ENCODE measurements at regions not wholly inside any gene's neighbourhood (a gene's known extent, or its start where the extent isn't known, plus 50 kb on each side); places are given as distances from the start of the nearest gene placed in this dataset.

GRCh38 chr2:181822097-181822496 lies 69.4 kb upstream of the ITPRID2 start:
- no peak for TF ChIP-seq CTCF (IDR thresholded peaks at IDR 0.05; ENCODE audit: control extremely low read depth, extremely low read depth)
- peaks cover 0 to 12% (median 0%) of the 10 kb centered on the region in 5 donors for H3K4me1 ChIP-seq (ENCODE audit: control insufficient read depth in 5 of 5, insufficient read depth in 5 of 5, low read length in 5 of 5)
- H3K9me3 ChIP-seq (ENCODE audit: control insufficient read depth in 4 of 4, insufficient read depth in 3 of 4, low read length in 3 of 4), result no peaks in the 10 kb centered on the region
- no peaks in the 10 kb centered on the region for H3K36me3 ChIP-seq (ENCODE audit: control insufficient read depth in 4 of 4, insufficient read depth in 4 of 4, low read length in 4 of 4)
- H3K4me3 ChIP-seq, result no peak overlapping the region
- DNase-seq, result no peak
- ATAC-seq (ENCODE audit: insufficient read depth, low FRiP score), result no peak
- no peaks in the 10 kb centered on the region for H3K27me3 ChIP-seq (ENCODE audit: control insufficient read depth in 3 of 3, insufficient read depth in 3 of 3, low read length in 2 of 3)
- no peak overlapping the region for H3K9ac ChIP-seq (ENCODE audit: insufficient read depth in 1 of 2, low read length in 2 of 2)
- H3K27ac ChIP-seq (ENCODE audit: low read depth in 1 of 2, low read length in 1 of 2), result no peak overlapping the region
- 77 to 81% methylated on average over 5 of the region's 5 CpGs for WGBS, 2 donors

DNA sequence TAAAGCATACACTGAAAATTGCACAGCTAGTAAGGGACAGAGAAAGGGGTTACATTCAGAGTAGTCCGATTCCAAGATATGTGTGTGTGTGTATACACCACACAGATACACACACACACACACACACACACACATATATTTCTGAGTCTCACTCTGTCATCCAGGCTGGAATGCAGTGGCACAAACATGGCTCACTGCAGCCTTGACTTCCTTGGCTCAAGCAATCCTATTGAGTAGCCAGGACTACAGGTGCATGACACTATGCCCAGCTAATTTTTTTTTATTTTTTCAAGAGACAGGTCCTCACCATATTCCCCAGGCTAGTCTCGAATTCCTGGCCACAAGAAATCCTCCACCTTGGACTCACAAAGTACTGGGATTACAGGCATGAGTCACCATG lies 68.1 kb upstream of the ITPRID2 start:
- WGBS, 2 donors, result 89 to 93% methylated on average over 2 of the region's 2 CpGs

DNA sequence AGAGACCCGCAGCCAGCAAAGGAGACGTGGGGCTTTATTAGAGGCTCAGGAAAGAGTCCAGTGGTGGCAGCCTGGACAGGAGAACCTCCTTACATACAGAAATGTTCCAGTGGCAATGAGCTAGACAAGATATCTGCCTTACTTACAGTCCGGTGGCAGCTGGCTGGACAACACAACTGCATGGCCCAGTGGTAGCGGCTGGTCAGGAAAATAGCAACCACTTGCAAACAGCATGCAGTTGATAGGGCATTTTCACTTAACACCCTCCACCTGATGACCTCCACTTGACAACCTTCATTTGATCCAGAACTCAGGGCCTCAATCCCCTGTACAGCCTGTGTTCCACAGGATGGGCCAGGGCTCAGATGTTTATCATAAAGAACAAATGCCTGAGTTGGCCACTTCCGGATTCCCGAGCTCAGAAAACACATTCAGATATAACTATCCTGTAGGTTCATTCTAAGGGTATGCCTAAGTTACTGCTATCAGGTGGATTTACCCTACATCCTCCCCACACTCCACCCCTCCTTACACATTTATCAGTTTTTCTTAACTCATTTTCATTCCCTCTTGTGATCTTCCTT lies 63.3 kb upstream of the ITPRID2 start:
- Histone ChIP-seq H3K4me1 (ENCODE audit: control insufficient read depth in 5 of 5, insufficient read depth in 5 of 5, low read length in 5 of 5) (no peaks in the 10 kb centered on the region), H3K4me3 (no peak overlapping the region), H3K27me3 (ENCODE audit: control insufficient read depth in 3 of 3, insufficient read depth in 3 of 3, low read length in 2 of 3) (no peaks in the 10 kb centered on the region), H3K36me3 (ENCODE audit: control insufficient read depth in 4 of 4, insufficient read depth in 4 of 4, low read length in 4 of 4) (no peaks in the 10 kb centered on the region), H3K9me3 (ENCODE audit: control insufficient read depth in 4 of 4, insufficient read depth in 3 of 4, low read length in 3 of 4) (no peaks in the 10 kb centered on the region), H3K27ac (ENCODE audit: low read depth in 1 of 2, low read length in 1 of 2) (no peak overlapping the region), H3K9ac (ENCODE audit: insufficient read depth in 1 of 2, low read length in 2 of 2) (no peak overlapping the region)
- ATAC-seq (ENCODE audit: insufficient read depth, low FRiP score) (no peak), DNase-seq (no peak)
- WGBS, 2 donors, result 91 to 94% methylated on average over 6 of the region's 6 CpGs
- no peak for TF ChIP-seq CTCF (IDR thresholded peaks at IDR 0.05; ENCODE audit: control extremely low read depth, extremely low read depth)

More for the DNA sequence above, 68.1 kb upstream of the ITPRID2 start:
- Histone ChIP-seq H3K9me3 (ENCODE audit: control insufficient read depth in 4 of 4, insufficient read depth in 3 of 4, low read length in 3 of 4) (no peaks in the 10 kb centered on the region), H3K9ac (ENCODE audit: insufficient read depth in 1 of 2, low read length in 2 of 2) (no peak overlapping the region), H3K4me1 (ENCODE audit: control insufficient read depth in 5 of 5, insufficient read depth in 5 of 5, low read length in 5 of 5) (peaks cover 0 to 4% (median 0%) of the 10 kb centered on the region in 5 donors), H3K4me3 (no peak overlapping the region), H3K27me3 (ENCODE audit: control insufficient read depth in 3 of 3, insufficient read depth in 3 of 3, low read length in 2 of 3) (no peaks in the 10 kb centered on the region), H3K27ac (ENCODE audit: low read depth in 1 of 2, low read length in 1 of 2) (no peak overlapping the region), H3K36me3 (ENCODE audit: control insufficient read depth in 4 of 4, insufficient read depth in 4 of 4, low read length in 4 of 4) (no peaks in the 10 kb centered on the region)
- TF ChIP-seq CTCF (IDR thresholded peaks at IDR 0.05; ENCODE audit: control extremely low read depth, extremely low read depth), result no peak
- DNase-seq (no peak), ATAC-seq (ENCODE audit: insufficient read depth, low FRiP score) (no peak)

DNA sequence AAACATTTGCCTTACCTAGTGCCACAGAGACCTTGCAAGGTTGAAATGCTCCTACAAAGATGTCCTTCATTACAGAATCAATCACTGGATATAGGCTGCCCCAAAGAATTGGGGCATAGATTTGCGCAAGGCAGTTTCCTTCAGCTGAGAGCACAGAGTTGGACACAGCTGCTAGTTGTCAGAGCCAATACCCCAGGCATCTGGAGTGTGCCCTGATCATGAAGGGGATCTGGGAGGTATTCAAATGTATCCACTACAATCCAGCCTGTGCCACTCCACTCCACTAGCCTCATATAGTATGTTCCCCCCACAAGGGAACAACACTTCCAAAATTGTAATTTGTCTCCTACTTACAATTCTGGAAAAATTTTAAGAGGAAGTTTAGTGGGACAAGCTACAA lies 62.3 kb upstream of the ITPRID2 start:
- no peaks in the 10 kb centered on the region for H3K27me3 ChIP-seq (ENCODE audit: control insufficient read depth in 3 of 3, insufficient read depth in 3 of 3, low read length in 2 of 3)
- H3K27ac ChIP-seq (ENCODE audit: low read depth in 1 of 2, low read length in 1 of 2), result no peak overlapping the region
- WGBS, 2 donors, result 97 to 100% methylated on average over 1 of the region's 1 CpG
- no peaks in the 10 kb centered on the region for H3K36me3 ChIP-seq (ENCODE audit: control insufficient read depth in 4 of 4, insufficient read depth in 4 of 4, low read length in 4 of 4)
- TF ChIP-seq CTCF (IDR thresholded peaks at IDR 0.05; ENCODE audit: control extremely low read depth, extremely low read depth), result no peak
- H3K9ac ChIP-seq (ENCODE audit: insufficient read depth in 1 of 2, low read length in 2 of 2), result no peak overlapping the region
- DNase-seq (no peak), ATAC-seq (ENCODE audit: insufficient read depth, low FRiP score) (no peak)
- H3K9me3 ChIP-seq (ENCODE audit: control insufficient read depth in 4 of 4, insufficient read depth in 3 of 4, low read length in 3 of 4), result no peaks in the 10 kb centered on the region
- no peak overlapping the region for H3K4me3 ChIP-seq
- no peaks in the 10 kb centered on the region for H3K4me1 ChIP-seq (ENCODE audit: control insufficient read depth in 5 of 5, insufficient read depth in 5 of 5, low read length in 5 of 5)
